ENCODE measurements at regions not wholly inside any gene's neighbourhood (a gene's known extent, or its start where the extent isn't known, plus 50 kb on each side); places are given as distances from the start of the nearest gene placed in this dataset.

DNA sequence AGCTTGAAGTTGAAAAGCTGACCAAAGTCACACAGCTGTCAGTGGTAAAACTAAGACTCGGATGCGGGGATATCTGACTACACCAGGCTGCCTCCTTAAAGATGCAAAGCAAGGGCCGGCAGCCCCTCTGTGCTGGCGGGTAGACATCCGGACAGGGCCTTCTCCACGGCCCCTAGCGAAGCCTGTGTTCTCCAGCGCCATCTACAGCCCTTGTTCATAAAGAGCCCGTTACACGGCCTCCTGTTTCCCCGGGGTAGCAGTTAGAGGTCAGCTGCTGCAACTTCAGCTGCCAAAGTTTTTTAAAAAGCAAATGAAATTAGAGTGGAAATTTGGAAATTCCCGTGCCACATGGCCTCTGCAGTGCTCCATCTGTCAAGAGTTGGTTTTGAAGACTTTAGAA, 383.0 kb downstream of the TBL1XR1 start:
- Histone ChIP-seq H3K4me1 (ENCODE audit: control insufficient read depth in 1 of 2, insufficient read depth in 2 of 2, low read length in 2 of 2) (no peaks in the 10 kb centered on the region), H3K9me3 (ENCODE audit: control insufficient read depth in 1 of 2, low read length in 2 of 2) (no peaks in the 10 kb centered on the region), H3K27ac (ENCODE audit: low read depth, low read length) (no peak overlapping the region)

DNA sequence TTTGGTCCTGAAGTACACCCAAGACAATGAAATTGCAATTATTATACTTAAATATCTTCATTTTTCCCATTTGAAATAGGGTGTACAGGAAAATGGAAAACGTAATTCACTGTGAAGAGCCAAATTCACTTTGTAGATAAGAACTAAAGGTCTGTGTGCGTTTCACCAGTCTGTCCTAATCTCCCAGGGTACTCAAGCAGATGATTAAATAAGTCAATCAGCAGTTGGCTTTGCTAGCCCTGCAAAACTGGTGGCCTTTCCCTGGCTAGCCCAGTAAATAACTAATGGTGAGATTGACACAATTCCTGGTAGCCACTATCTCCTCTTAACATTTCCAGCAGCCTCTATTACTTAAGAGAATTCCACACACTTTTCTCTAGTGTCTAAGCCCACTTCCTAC, 389.3 kb downstream of the TBL1XR1 start:
- Histone ChIP-seq H3K4me3 (ENCODE audit: low read depth in 1 of 2, low read length in 2 of 2) (no peak overlapping the region), H3K27me3 (ENCODE audit: control insufficient read depth in 1 of 2, insufficient read depth in 2 of 2, low read length in 2 of 2) (no peaks in the 10 kb centered on the region), H3K27ac (ENCODE audit: low read depth, low read length) (no peak overlapping the region), H3K9ac (ENCODE audit: low read depth in 1 of 2, low read length in 2 of 2) (no peak overlapping the region), H3K36me3 (ENCODE audit: control insufficient read depth in 1 of 2, insufficient read depth in 2 of 2, low read length in 2 of 2) (no peaks in the 10 kb centered on the region), H3K9me3 (ENCODE audit: control insufficient read depth in 1 of 2, low read length in 2 of 2) (no peaks in the 10 kb centered on the region), H3K4me1 (ENCODE audit: control insufficient read depth in 1 of 2, insufficient read depth in 2 of 2, low read length in 2 of 2) (no peaks in the 10 kb centered on the region)

More for the DNA sequence above, 383.0 kb downstream of the TBL1XR1 start:
- H3K4me3 ChIP-seq (ENCODE audit: low read depth in 1 of 2, low read length in 2 of 2), result no peak overlapping the region
- H3K27me3 ChIP-seq (ENCODE audit: control insufficient read depth in 1 of 2, insufficient read depth in 2 of 2, low read length in 2 of 2), result no peaks in the 10 kb centered on the region
- H3K36me3 ChIP-seq (ENCODE audit: control insufficient read depth in 1 of 2, insufficient read depth in 2 of 2, low read length in 2 of 2), result no peaks in the 10 kb centered on the region
- H3K9ac ChIP-seq (ENCODE audit: low read depth in 1 of 2, low read length in 2 of 2), result no peak overlapping the region

DNA sequence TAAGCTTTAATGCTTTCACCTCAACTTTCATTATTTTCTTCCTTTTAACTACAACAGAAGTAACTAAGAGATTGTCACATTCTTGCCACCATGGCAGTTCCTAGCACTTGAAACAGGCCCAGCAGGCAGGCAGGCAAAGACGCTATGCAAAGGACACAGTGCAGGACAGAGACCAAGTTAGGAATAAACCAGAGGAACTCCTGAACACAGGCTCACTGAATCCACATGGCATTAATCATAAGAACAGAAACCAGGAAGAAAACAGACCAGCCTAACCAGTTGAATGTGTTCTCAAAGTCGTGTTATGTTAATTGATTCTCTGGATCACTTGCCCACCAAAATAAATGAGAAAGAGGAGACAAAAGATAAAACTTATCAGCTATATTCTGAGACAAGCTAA, 397.6 kb downstream of the TBL1XR1 start:
- H3K9ac ChIP-seq (ENCODE audit: low read depth in 1 of 2, low read length in 2 of 2), result no peak overlapping the region
- no peaks in the 10 kb centered on the region for H3K9me3 ChIP-seq (ENCODE audit: control insufficient read depth in 1 of 2, low read length in 2 of 2)
- no peaks in the 10 kb centered on the region for H3K4me1 ChIP-seq (ENCODE audit: control insufficient read depth in 1 of 2, insufficient read depth in 2 of 2, low read length in 2 of 2)
- no peak overlapping the region for H3K4me3 ChIP-seq (ENCODE audit: low read depth in 1 of 2, low read length in 2 of 2)
- H3K36me3 ChIP-seq (ENCODE audit: control insufficient read depth in 1 of 2, insufficient read depth in 2 of 2, low read length in 2 of 2), result no peaks in the 10 kb centered on the region
- no peaks in the 10 kb centered on the region for H3K27me3 ChIP-seq (ENCODE audit: control insufficient read depth in 1 of 2, insufficient read depth in 2 of 2, low read length in 2 of 2)
- no peak overlapping the region for H3K27ac ChIP-seq (ENCODE audit: low read depth, low read length)

DNA sequence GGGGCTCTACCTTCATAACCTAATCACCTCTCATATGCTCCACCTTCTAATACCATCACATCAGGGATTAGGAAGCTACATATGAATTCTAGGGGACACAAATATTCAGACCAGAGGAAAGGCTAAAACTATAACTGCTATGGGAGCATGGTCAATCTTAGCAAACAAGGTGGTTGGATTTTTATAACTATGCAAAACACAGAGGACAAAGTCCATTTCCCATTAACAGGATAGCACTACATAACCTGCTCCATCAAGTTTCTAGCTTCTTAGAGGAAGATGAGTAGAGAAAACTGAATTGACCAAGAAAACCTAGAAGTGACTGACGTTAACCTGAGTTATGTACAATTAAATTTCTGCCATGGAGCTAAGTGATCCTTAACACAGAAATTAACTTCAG, 398.6 kb downstream of the TBL1XR1 start:
- no peaks in the 10 kb centered on the region for H3K9me3 ChIP-seq (ENCODE audit: control insufficient read depth in 1 of 2, low read length in 2 of 2)
- no peak overlapping the region for H3K4me3 ChIP-seq (ENCODE audit: low read depth in 1 of 2, low read length in 2 of 2)
- H3K36me3 ChIP-seq (ENCODE audit: control insufficient read depth in 1 of 2, insufficient read depth in 2 of 2, low read length in 2 of 2), result no peaks in the 10 kb centered on the region
- H3K4me1 ChIP-seq (ENCODE audit: control insufficient read depth in 1 of 2, insufficient read depth in 2 of 2, low read length in 2 of 2), result no peaks in the 10 kb centered on the region
- no peak overlapping the region for H3K9ac ChIP-seq (ENCODE audit: low read depth in 1 of 2, low read length in 2 of 2)
- H3K27me3 ChIP-seq (ENCODE audit: control insufficient read depth in 1 of 2, insufficient read depth in 2 of 2, low read length in 2 of 2), result no peaks in the 10 kb centered on the region
- H3K27ac ChIP-seq (ENCODE audit: low read depth, low read length), result no peak overlapping the region

DNA sequence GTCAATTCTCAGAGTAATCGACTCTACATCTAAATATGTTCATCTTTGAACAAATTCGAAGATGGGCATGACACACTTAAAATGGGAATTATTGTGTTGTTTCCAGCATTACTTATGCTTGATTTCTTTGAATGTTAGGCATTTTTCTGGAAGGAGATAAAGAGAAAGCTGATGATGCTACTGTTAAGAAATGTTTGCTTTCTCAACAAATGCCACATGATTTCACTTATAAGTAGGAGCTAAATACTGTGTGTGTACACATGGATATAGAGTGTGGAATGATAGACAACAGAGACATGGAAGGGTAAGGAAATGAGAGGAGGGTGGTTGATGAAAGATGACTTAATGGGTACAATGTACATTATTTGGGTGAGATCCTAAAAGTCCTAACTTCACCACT, 400.9 kb downstream of the TBL1XR1 start:
- H3K27ac ChIP-seq (ENCODE audit: low read depth, low read length), result no peak overlapping the region
- H3K36me3 ChIP-seq (ENCODE audit: control insufficient read depth in 1 of 2, insufficient read depth in 2 of 2, low read length in 2 of 2), result no peaks in the 10 kb centered on the region
- no peak overlapping the region for H3K9ac ChIP-seq (ENCODE audit: low read depth in 1 of 2, low read length in 2 of 2)
- no peaks in the 10 kb centered on the region for H3K9me3 ChIP-seq (ENCODE audit: control insufficient read depth in 1 of 2, low read length in 2 of 2)
- H3K4me1 ChIP-seq (ENCODE audit: control insufficient read depth in 1 of 2, insufficient read depth in 2 of 2, low read length in 2 of 2), result no peaks in the 10 kb centered on the region
- H3K27me3 ChIP-seq (ENCODE audit: control insufficient read depth in 1 of 2, insufficient read depth in 2 of 2, low read length in 2 of 2), result no peaks in the 10 kb centered on the region
- H3K4me3 ChIP-seq (ENCODE audit: low read depth in 1 of 2, low read length in 2 of 2), result no peak overlapping the region

DNA sequence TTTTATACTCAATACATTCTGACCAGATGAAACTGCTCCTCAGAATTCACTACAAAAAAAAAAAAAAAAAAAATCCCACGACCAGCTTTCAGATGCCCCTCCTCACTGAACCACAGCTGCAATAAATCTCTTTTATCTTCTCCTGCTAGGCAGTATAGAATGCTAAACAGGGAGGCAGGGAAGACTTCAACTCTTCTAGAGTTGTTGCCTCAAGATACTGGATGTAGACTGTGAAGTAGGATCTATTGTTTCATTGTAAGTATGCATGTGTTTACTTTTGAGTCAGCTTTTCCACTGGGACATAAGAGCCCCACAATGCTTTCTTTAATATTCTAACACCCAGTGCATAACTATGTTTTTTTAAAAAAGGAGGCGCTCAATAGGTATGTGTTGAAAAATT, 401.4 kb downstream of the TBL1XR1 start:
- Histone ChIP-seq H3K27ac (ENCODE audit: low read depth, low read length) (no peak overlapping the region), H3K9ac (ENCODE audit: low read depth in 1 of 2, low read length in 2 of 2) (no peak overlapping the region), H3K36me3 (ENCODE audit: control insufficient read depth in 1 of 2, insufficient read depth in 2 of 2, low read length in 2 of 2) (no peaks in the 10 kb centered on the region), H3K4me3 (ENCODE audit: low read depth in 1 of 2, low read length in 2 of 2) (no peak overlapping the region), H3K27me3 (ENCODE audit: control insufficient read depth in 1 of 2, insufficient read depth in 2 of 2, low read length in 2 of 2) (no peaks in the 10 kb centered on the region), H3K9me3 (ENCODE audit: control insufficient read depth in 1 of 2, low read length in 2 of 2) (no peaks in the 10 kb centered on the region), H3K4me1 (ENCODE audit: control insufficient read depth in 1 of 2, insufficient read depth in 2 of 2, low read length in 2 of 2) (no peaks in the 10 kb centered on the region)

DNA sequence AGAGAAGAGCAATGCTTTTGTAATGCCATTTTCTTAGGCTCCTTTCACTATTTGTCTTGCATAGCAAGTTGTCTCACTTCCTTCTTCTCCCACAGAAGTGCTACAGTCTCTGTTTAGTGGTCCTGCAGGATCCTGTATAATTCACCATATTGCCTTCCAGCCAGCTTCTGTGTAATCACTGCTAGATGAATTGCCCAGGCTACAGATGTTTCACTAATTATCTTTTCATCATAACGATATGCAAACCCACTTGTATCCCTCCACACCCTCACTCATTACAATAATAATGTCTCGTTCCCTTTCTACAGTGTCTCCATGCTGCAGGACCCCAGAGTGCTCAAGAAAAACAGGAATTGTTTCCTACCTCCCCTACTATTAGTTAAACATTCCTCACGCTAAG, 402.9 kb downstream of the TBL1XR1 start:
- Histone ChIP-seq H3K36me3 (ENCODE audit: control insufficient read depth in 1 of 2, insufficient read depth in 2 of 2, low read length in 2 of 2) (no peaks in the 10 kb centered on the region), H3K4me3 (ENCODE audit: low read depth in 1 of 2, low read length in 2 of 2) (no peak overlapping the region), H3K27me3 (ENCODE audit: control insufficient read depth in 1 of 2, insufficient read depth in 2 of 2, low read length in 2 of 2) (no peaks in the 10 kb centered on the region), H3K9ac (ENCODE audit: low read depth in 1 of 2, low read length in 2 of 2) (no peak overlapping the region), H3K9me3 (ENCODE audit: control insufficient read depth in 1 of 2, low read length in 2 of 2) (no peaks in the 10 kb centered on the region), H3K4me1 (ENCODE audit: control insufficient read depth in 1 of 2, insufficient read depth in 2 of 2, low read length in 2 of 2) (no peaks in the 10 kb centered on the region), H3K27ac (ENCODE audit: low read depth, low read length) (no peak overlapping the region)

DNA sequence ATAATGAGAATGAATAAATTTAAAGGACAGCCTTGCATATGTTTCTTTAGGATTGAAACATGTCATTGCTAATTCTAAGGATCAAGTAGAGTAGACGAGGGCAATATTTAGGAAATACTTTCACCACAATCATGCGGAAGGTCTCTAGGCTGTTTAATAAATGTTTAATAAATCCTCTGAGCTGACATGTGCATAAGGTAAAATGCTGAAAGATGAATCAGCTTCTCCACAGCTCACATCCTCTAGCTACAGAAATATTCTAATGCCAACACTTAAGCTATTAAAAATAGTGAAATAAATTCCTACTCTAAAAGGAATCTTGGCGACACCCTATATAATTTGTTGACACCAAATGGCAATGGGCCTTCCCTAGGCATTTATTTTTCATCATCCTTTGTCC, 407.3 kb downstream of the TBL1XR1 start:
- no peaks in the 10 kb centered on the region for H3K9me3 ChIP-seq (ENCODE audit: control insufficient read depth in 1 of 2, low read length in 2 of 2)
- no peak overlapping the region for H3K27ac ChIP-seq (ENCODE audit: low read depth, low read length)
- no peaks in the 10 kb centered on the region for H3K36me3 ChIP-seq (ENCODE audit: control insufficient read depth in 1 of 2, insufficient read depth in 2 of 2, low read length in 2 of 2)
- no peaks in the 10 kb centered on the region for H3K4me1 ChIP-seq (ENCODE audit: control insufficient read depth in 1 of 2, insufficient read depth in 2 of 2, low read length in 2 of 2)
- H3K27me3 ChIP-seq (ENCODE audit: control insufficient read depth in 1 of 2, insufficient read depth in 2 of 2, low read length in 2 of 2), result no peaks in the 10 kb centered on the region
- H3K9ac ChIP-seq (ENCODE audit: low read depth in 1 of 2, low read length in 2 of 2), result no peak overlapping the region
- H3K4me3 ChIP-seq (ENCODE audit: low read depth in 1 of 2, low read length in 2 of 2), result no peak overlapping the region

DNA sequence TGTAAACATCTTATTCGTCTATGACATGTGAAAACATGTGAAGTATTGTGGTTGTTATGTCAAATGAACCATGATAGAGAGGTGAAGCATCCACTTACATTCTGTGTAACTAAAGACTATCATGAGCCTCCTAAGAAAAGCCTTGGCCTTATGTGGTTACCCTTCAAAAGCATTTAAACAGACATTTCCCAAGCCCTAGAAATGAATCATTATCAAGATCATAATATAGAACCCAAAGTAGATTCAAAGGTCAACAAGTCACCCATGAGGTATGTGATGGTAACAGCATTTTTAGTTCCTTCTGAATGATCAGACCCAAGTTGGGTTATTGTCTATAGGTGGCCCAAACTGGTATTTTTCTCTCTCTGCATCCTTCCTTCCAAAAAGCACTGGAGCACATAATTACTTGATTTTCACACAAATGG, 408.0 kb downstream of the TBL1XR1 start:
- H3K36me3 ChIP-seq (ENCODE audit: control insufficient read depth in 1 of 2, insufficient read depth in 2 of 2, low read length in 2 of 2), result no peaks in the 10 kb centered on the region
- no peak overlapping the region for H3K4me3 ChIP-seq (ENCODE audit: low read depth in 1 of 2, low read length in 2 of 2)
- no peak overlapping the region for H3K27ac ChIP-seq (ENCODE audit: low read depth, low read length)

DNA sequence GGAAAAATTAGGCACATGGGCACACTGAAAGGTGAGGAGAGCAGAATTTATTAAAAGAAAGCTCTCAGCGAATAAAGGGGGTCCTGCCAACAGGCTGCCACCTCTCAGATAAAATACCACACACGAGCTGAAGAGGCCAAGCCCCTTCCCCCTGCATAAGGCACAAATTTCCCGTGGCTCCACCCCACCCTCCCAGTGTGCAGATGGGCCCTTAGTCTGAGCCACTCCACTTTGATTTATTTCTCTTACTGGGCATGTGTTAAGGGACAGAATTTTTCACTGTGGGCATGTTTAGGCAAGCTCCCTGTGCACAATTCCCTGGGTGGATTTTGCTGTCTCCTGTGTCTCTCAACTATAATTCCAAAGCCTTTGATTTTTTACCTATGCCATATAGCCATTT, 409.8 kb downstream of the TBL1XR1 start:
- no peaks in the 10 kb centered on the region for H3K27me3 ChIP-seq (ENCODE audit: control insufficient read depth in 1 of 2, insufficient read depth in 2 of 2, low read length in 2 of 2)
- H3K36me3 ChIP-seq (ENCODE audit: control insufficient read depth in 1 of 2, insufficient read depth in 2 of 2, low read length in 2 of 2), result no peaks in the 10 kb centered on the region
- no peak overlapping the region for H3K9ac ChIP-seq (ENCODE audit: low read depth in 1 of 2, low read length in 2 of 2)
- no peaks in the 10 kb centered on the region for H3K9me3 ChIP-seq (ENCODE audit: control insufficient read depth in 1 of 2, low read length in 2 of 2)
- no peaks in the 10 kb centered on the region for H3K4me1 ChIP-seq (ENCODE audit: control insufficient read depth in 1 of 2, insufficient read depth in 2 of 2, low read length in 2 of 2)
- no peak overlapping the region for H3K4me3 ChIP-seq (ENCODE audit: low read depth in 1 of 2, low read length in 2 of 2)
- H3K27ac ChIP-seq (ENCODE audit: low read depth, low read length), result no peak overlapping the region

More for the DNA sequence above, 408.0 kb downstream of the TBL1XR1 start:
- Histone ChIP-seq H3K27me3 (ENCODE audit: control insufficient read depth in 1 of 2, insufficient read depth in 2 of 2, low read length in 2 of 2) (no peaks in the 10 kb centered on the region), H3K9ac (ENCODE audit: low read depth in 1 of 2, low read length in 2 of 2) (no peak overlapping the region), H3K9me3 (ENCODE audit: control insufficient read depth in 1 of 2, low read length in 2 of 2) (no peaks in the 10 kb centered on the region), H3K4me1 (ENCODE audit: control insufficient read depth in 1 of 2, insufficient read depth in 2 of 2, low read length in 2 of 2) (no peaks in the 10 kb centered on the region)

DNA sequence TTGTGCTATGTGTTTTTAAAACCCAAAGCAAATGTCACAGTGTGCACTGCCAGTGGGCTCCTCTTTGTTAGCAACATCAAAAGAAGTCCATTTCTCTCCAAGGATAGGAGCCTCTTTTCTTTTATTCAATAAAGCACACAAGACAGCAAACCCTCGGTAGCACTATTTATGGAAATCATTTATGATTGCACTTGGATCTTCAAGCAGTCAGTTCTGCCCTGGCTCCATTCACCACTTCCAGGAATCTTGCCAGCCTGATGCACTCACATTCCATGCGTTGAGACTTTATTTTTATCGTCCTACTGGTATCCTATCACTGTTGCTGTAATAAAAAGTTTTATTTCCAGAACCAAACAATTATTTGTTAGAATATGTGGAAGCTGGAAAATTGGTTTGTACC, 412.1 kb downstream of the TBL1XR1 start:
- Histone ChIP-seq H3K27ac (ENCODE audit: low read depth, low read length) (no peak overlapping the region), H3K9me3 (ENCODE audit: control insufficient read depth in 1 of 2, low read length in 2 of 2) (no peaks in the 10 kb centered on the region), H3K4me3 (ENCODE audit: low read depth in 1 of 2, low read length in 2 of 2) (no peak overlapping the region), H3K9ac (ENCODE audit: low read depth in 1 of 2, low read length in 2 of 2) (no peak overlapping the region), H3K4me1 (ENCODE audit: control insufficient read depth in 1 of 2, insufficient read depth in 2 of 2, low read length in 2 of 2) (no peaks in the 10 kb centered on the region), H3K36me3 (ENCODE audit: control insufficient read depth in 1 of 2, insufficient read depth in 2 of 2, low read length in 2 of 2) (no peaks in the 10 kb centered on the region), H3K27me3 (ENCODE audit: control insufficient read depth in 1 of 2, insufficient read depth in 2 of 2, low read length in 2 of 2) (no peaks in the 10 kb centered on the region)

Data from duodenal mucosa (tissue), 2 donors.